B cell (primary cell): ENCODE measurements at regions not wholly inside any gene's neighbourhood (a gene's known extent, or its start where the extent isn't known, plus 50 kb on each side); places are given as distances from the start of the nearest gene placed in this dataset.

Source experiments
- ATAC-seq: fragments of 200-7000 bp; cut with Tn5 transposase; one replicate; pipeline ENCODE4 v1.10.0; 2021; ENCODE audit warnings: low read depth, mild to moderate bottlenecking, moderate number of reproducible peaks, moderate library complexity
- CTCF ChIA-PET: fragments of 350-600 bp; sonication (Branson Sonifier 250); formaldehyde crosslinking; loops from one replicate; lab custom pipeline; 2021; ENCODE audit warnings: antibody characterized with exemption, inconsistent platforms; lab: Charles Lee
- POLR2A ChIA-PET: fragments of 350-600 bp; sonication (Branson Sonifier 250); formaldehyde crosslinking; loops from one replicate; lab custom pipeline; 2021; ENCODE audit warnings: antibody characterized with exemption; lab: Charles Lee
- DNase-seq: peaks from one replicate; pipeline ENCODE4 v3.0.0; 2013
- H2AFZ ChIP-seq: 2 replicates; pipeline ENCODE4 v1.6.1; 2012; ENCODE audit warnings: mild to moderate bottlenecking, low read depth, low read length; ENCODE audit not compliant: insufficient read depth, poor library complexity, severe bottlenecking
- H3K27ac ChIP-seq, 2 donors: 1 replicate in 1 of 2; 2 replicates in 1 of 2; pipeline ENCODE4 v1.5.1; 2012 to 2013; ENCODE audit warnings: low read length in 2 of 2, mild to moderate bottlenecking in 2 of 2, moderate library complexity in 1 of 2
- H3K27me3 ChIP-seq, 4 experiments: fragments of 200-600 bp in 1 of 4; sonication (generic) in 1 of 4; replicated peaks in 1 of 4; 1 replicate in 2 of 4; 2 replicates in 2 of 4; pipeline versions ENCODE4 v1.6.1 to v1.7.0; 2013 to 2016; ENCODE audit warnings: low read length in 3 of 4, mild to moderate bottlenecking in 2 of 4, mixed read lengths in 1 of 4, moderate library complexity in 1 of 4; ENCODE audit not compliant: insufficient read depth in 4 of 4, control insufficient read depth in 3 of 4; ENCODE audit errors: control extremely low read depth in 1 of 4
- H3K36me3 ChIP-seq, 2 experiments: replicated peaks in 1 of 2; 1 replicate in 1 of 2; 2 replicates in 1 of 2; pipeline versions ENCODE4 v1.6.1 to v1.7.1; 2013; ENCODE audit warnings: low read length in 1 of 2; ENCODE audit not compliant: insufficient read depth in 2 of 2, control insufficient read depth in 1 of 2; ENCODE audit errors: control extremely low read depth in 1 of 2, extremely low read depth in 1 of 2
- H3K4me1 ChIP-seq, 2 donors: fragments of 200-600 bp in 1 of 2; sonication (generic) in 1 of 2; 1 replicate in 1 of 2; 2 replicates in 1 of 2; pipeline versions ENCODE4 v1.5.1 to v1.6.1; 2013 to 2017; ENCODE audit warnings: low read length in 2 of 2; ENCODE audit not compliant: control insufficient read depth in 2 of 2, insufficient read depth in 2 of 2
- H3K4me2 ChIP-seq: replicated peaks from 2 replicates; pipeline ENCODE3; 2012; ENCODE audit warnings: mild to moderate bottlenecking, low read depth, low read length; ENCODE audit not compliant: poor library complexity, severe bottlenecking
- H3K4me3 ChIP-seq, 5 experiments: fragments of 200-600 bp in 1 of 5; sonication (generic) in 1 of 5; 1 replicate in 3 of 5; 2 replicates in 2 of 5; pipeline versions ENCODE4 v1.5.1 to v1.7.0; 2011 to 2016; ENCODE audit warnings: low read length in 4 of 5, mild to moderate bottlenecking in 4 of 5, low read depth in 2 of 5, control low read depth in 1 of 5, moderate library complexity in 1 of 5; ENCODE audit not compliant: insufficient read depth in 1 of 5; ENCODE audit errors: control extremely low read depth in 1 of 5, extremely low read depth in 1 of 5
- H3K79me2 ChIP-seq: fragments of 200-600 bp; sonication (generic); one replicate; pipeline ENCODE4 v1.6.0; 2016; ENCODE audit warnings: low read length; ENCODE audit not compliant: control insufficient read depth, insufficient read depth
- H3K9ac ChIP-seq: fragments of 200-600 bp; sonication (generic); 2 replicates; pipeline ENCODE4 v1.6.1; 2017; ENCODE audit warnings: mild to moderate bottlenecking, low read length, moderate library complexity
- H3K9me3 ChIP-seq, 3 donors: one replicate each; pipeline versions ENCODE4 v1.6.1 to v1.7.1; 2013; ENCODE audit warnings: low read length in 2 of 3; ENCODE audit not compliant: control insufficient read depth in 2 of 3, insufficient read depth in 1 of 3; ENCODE audit errors: control extremely low read depth in 1 of 3
- H4K20me1 ChIP-seq: 2 replicates; pipeline ENCODE4 v1.6.0; 2012; ENCODE audit warnings: mild to moderate bottlenecking, low read length; ENCODE audit not compliant: insufficient read depth, control insufficient read depth, poor library complexity, severe bottlenecking
- H3K27ac Mint-ChIP-seq: one replicate; pipeline ENCODE4 v1.8.0; 2021; ENCODE audit warnings: mixed read lengths
- H3K27me3 Mint-ChIP-seq: one replicate; pipeline ENCODE4 v1.8.0; 2021; ENCODE audit warnings: mixed read lengths
- H3K4me1 Mint-ChIP-seq: one replicate; pipeline ENCODE4 v1.8.0; 2021; ENCODE audit warnings: mixed read lengths
- H3K4me3 Mint-ChIP-seq: one replicate; pipeline ENCODE4 v1.8.0; 2021; ENCODE audit warnings: mixed read lengths
- H3K9me3 Mint-ChIP-seq: one replicate; pipeline ENCODE4 v1.8.0; 2022; ENCODE audit warnings: mixed read lengths; ENCODE audit not compliant: insufficient read depth
- EZH2 ChIP-seq: IDR thresholded peaks from 2 replicates; pipeline ENCODE4 v1.6.1; 2012; ENCODE audit warnings: borderline replicate concordance, low read depth, mild to moderate bottlenecking, moderate library complexity, low read length; ENCODE audit not compliant: insufficient read depth, poor library complexity, severe bottlenecking
- WGBS: methylation state at CpG from one replicate; pipeline ENCODE4 v1.1.5; 2013; ENCODE audit warnings: missing lambda C conversion rate; ENCODE audit not compliant: insufficient coverage; 5-methylcytosine and 5-hydroxymethylcytosine counted together
- intact Hi-C: fragments of 100-400 bp; cut with micrococcal nuclease; formaldehyde crosslinking; loops from one replicate; pipeline ENCODE4 v1.10.0; 2022
- TF ChIP-seq, protein P1 (sequence below): fragments of 200-600 bp; IDR thresholded peaks from one replicate; pipeline ENCODE4 v1.8.0; 2022; ENCODE audit warnings: antibody characterized with exemption, mild to moderate bottlenecking

- no peak overlapping the region for H3K4me2 ChIP-seq
- ChIA-PET CTCF (no interaction called here), POLR2A (no interaction called here)
- H3K9me3 ChIP-seq = peaks cover 0 to 4% (median 0%) of the 10 kb centered on the region in 3 donors
- TF ChIP-seq EZH2 = no peak
- TF ChIP-seq, protein P1, sequence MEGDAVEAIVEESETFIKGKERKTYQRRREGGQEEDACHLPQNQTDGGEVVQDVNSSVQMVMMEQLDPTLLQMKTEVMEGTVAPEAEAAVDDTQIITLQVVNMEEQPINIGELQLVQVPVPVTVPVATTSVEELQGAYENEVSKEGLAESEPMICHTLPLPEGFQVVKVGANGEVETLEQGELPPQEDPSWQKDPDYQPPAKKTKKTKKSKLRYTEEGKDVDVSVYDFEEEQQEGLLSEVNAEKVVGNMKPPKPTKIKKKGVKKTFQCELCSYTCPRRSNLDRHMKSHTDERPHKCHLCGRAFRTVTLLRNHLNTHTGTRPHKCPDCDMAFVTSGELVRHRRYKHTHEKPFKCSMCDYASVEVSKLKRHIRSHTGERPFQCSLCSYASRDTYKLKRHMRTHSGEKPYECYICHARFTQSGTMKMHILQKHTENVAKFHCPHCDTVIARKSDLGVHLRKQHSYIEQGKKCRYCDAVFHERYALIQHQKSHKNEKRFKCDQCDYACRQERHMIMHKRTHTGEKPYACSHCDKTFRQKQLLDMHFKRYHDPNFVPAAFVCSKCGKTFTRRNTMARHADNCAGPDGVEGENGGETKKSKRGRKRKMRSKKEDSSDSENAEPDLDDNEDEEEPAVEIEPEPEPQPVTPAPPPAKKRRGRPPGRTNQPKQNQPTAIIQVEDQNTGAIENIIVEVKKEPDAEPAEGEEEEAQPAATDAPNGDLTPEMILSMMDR = no peak
- no peaks in the 10 kb centered on the region for H3K9me3 Mint-ChIP-seq
- no peak overlapping the region for H2AFZ ChIP-seq
- no peaks in the 10 kb centered on the region for H4K20me1 ChIP-seq
- no peaks in the 10 kb centered on the region for H3K4me1 Mint-ChIP-seq
- H3K27ac Mint-ChIP-seq = no peak overlapping the region
- no peaks in the 10 kb centered on the region for H3K36me3 ChIP-seq
- no peak for ATAC-seq
- H3K27ac ChIP-seq = no peak overlapping the region
- no peaks in the 10 kb centered on the region for H3K27me3 Mint-ChIP-seq
- H3K4me3 ChIP-seq = no peak overlapping the region
- H3K79me2 ChIP-seq = no peaks in the 10 kb centered on the region
- no peak overlapping the region for H3K9ac ChIP-seq
- no peak for DNase-seq
- intact Hi-C loops = no loop called here
- H3K27me3 ChIP-seq = no peaks in the 10 kb centered on the region
- no peak overlapping the region for H3K4me3 Mint-ChIP-seq
- H3K4me1 ChIP-seq = no peaks in the 10 kb centered on the region
- no CpG with 5 or more reads among the region's 2 CpGs for WGBS
Observed at GRCh38 chr15:96693515-96693914, 363.0 kb downstream of the NR2F2 start.

DNA sequence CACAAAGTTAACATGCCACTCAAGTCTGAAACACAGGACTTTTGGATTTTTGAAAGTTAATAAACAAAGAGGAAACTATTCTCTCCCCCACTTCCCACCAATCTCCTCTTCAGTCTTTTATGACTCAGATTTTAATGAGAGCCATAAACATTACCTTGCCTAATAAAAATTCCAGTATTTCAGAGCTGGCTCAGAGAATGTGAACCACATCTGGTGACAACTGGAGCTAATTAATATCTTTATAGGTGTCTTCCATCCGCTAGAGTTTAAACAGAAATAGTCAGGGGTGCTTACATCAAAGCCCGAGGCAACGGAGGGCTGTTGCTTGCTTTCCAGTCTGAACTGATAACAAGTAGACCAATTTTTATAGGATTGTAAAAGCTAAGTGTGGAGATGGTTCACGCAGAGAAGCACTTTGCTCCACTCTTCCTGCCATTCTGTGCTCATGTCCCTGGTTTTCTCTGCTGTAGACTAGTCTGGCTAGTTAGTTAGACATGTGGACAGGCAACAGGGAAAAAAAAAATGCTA lies 363.6 kb downstream of the NR2F2 start:
- Histone ChIP-seq H3K4me2 (no peak overlapping the region), H2AFZ (no peak overlapping the region), H3K9ac (no peak overlapping the region), H3K36me3 (no peaks in the 10 kb centered on the region), H4K20me1 (no peaks in the 10 kb centered on the region), H3K27me3 (no peaks in the 10 kb centered on the region), H3K4me1 (no peaks in the 10 kb centered on the region), H3K79me2 (no peaks in the 10 kb centered on the region), H3K4me3 (no peak overlapping the region), H3K27ac (no peak overlapping the region), H3K9me3 (peaks cover 0 to 4% (median 0%) of the 10 kb centered on the region in 3 donors)
- WGBS = 83% methylated on average over 1 of the region's 4 CpGs
- TF ChIP-seq, protein P1 = no peak
- no peak for TF ChIP-seq EZH2
- DNase-seq (no peak), ATAC-seq (no peak)
- Mint-ChIP-seq H3K4me1 (no peaks in the 10 kb centered on the region), H3K27ac (no peak overlapping the region), H3K9me3 (no peaks in the 10 kb centered on the region), H3K4me3 (no peak overlapping the region), H3K27me3 (no peaks in the 10 kb centered on the region)
- ChIA-PET POLR2A (no interaction called here), CTCF (no interaction called here)
- intact Hi-C loops = no loop called here
